ENCODE measurements at regions not wholly inside any gene's neighbourhood (a gene's known extent, or its start where the extent isn't known, plus 50 kb on each side); places are given as distances from the start of the nearest gene placed in this dataset.

DNA sequence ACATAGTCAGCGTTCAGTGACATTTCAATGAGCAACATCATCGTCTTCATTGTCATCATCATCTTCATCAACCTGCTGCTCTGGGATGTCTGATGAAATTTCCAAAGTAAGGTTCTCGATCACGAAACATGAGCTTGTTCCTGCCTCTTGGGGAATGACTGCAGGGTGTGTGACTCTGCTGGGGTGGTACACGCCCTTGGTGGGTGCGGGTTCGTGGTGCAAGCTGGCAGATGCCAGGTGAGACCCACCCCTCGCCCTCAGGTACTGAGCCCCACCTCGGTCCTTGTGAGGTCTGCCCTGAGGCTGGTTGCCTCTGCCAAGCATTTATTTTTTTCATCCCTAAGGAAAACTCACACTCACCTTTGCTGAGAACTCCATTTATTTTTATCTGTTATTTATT lies 1389.2 kb downstream of the TBC1D22A start:
- no peak for DNase-seq (ENCODE audit: low read depth, low spot score)
- no peaks in the 10 kb centered on the region for H3K4me1 Mint-ChIP-seq

DNA sequence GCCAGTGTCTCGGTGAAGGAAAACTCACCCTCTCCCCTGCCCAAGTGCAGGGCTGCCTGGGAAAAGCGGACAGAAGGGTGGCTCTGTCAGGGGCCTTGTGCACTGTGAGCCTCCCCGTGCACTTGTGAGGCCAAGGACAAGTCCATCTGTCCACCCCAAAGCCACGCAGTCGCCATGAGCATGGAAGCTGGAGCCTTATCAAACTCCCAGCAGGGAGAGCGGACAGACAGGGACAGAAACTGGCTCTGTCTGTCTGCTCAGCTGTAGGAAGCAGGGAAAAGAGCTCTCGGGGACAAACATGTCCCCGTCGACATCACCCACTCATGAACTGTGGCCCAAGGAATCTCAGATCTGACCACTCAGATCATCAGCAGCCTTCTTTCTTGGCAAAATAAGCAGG lies 1385.4 kb downstream of the TBC1D22A start:
- Mint-ChIP-seq H3K9me3 (no peaks in the 10 kb centered on the region), H3K27me3 (ENCODE audit: low read depth) (peaks cover 15% of the 10 kb centered on the region), H3K36me3 (ENCODE audit: low read depth) (no peaks in the 10 kb centered on the region), H3K4me3 (no peak overlapping the region), H3K4me1 (no peaks in the 10 kb centered on the region), H3K27ac (ENCODE audit: unreplicated experiment) (no peak overlapping the region)
- TF ChIP-seq, protein P1, sequence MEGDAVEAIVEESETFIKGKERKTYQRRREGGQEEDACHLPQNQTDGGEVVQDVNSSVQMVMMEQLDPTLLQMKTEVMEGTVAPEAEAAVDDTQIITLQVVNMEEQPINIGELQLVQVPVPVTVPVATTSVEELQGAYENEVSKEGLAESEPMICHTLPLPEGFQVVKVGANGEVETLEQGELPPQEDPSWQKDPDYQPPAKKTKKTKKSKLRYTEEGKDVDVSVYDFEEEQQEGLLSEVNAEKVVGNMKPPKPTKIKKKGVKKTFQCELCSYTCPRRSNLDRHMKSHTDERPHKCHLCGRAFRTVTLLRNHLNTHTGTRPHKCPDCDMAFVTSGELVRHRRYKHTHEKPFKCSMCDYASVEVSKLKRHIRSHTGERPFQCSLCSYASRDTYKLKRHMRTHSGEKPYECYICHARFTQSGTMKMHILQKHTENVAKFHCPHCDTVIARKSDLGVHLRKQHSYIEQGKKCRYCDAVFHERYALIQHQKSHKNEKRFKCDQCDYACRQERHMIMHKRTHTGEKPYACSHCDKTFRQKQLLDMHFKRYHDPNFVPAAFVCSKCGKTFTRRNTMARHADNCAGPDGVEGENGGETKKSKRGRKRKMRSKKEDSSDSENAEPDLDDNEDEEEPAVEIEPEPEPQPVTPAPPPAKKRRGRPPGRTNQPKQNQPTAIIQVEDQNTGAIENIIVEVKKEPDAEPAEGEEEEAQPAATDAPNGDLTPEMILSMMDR (conservative IDR thresholded peaks at IDR 0.05) = no peak
- DNase-seq (ENCODE audit: low read depth, low spot score) = no peak

More for the DNA sequence above, 1389.2 kb downstream of the TBC1D22A start:
- TF ChIP-seq, protein P1 (conservative IDR thresholded peaks at IDR 0.05) = no peak
- Mint-ChIP-seq H3K27me3 (ENCODE audit: low read depth) (peaks cover 5% of the 10 kb centered on the region), H3K4me3 (no peak overlapping the region), H3K36me3 (ENCODE audit: low read depth) (no peaks in the 10 kb centered on the region), H3K9me3 (no peaks in the 10 kb centered on the region), H3K27ac (ENCODE audit: unreplicated experiment) (no peak overlapping the region)

DNA sequence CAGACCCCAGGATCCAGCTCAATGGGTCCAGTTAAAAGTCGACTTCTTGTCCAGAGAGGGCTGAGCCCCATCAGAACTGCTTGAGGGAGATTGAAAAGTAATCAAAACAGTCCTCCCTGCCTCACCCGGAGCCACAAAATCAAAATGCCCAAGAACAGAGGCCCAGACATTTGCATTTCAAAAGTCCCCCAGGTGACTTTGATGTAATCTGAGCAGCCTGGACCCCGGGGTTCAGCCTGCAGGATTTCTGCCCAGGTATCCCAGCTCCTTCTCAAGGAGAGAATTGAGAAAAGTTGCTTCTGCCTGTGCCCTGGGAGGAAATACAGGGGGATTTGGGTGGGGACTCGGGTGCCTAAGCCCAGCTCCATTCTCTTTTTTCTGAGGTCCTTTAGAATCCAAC lies 1385.0 kb downstream of the TBC1D22A start:
- no peak overlapping the region for H3K4me3 Mint-ChIP-seq
- no peak overlapping the region for H3K27ac Mint-ChIP-seq (ENCODE audit: unreplicated experiment)
- no peaks in the 10 kb centered on the region for H3K4me1 Mint-ChIP-seq
- H3K36me3 Mint-ChIP-seq (ENCODE audit: low read depth) = no peaks in the 10 kb centered on the region
- peaks cover 15% of the 10 kb centered on the region for H3K27me3 Mint-ChIP-seq (ENCODE audit: low read depth)
- TF ChIP-seq, protein P1 (conservative IDR thresholded peaks at IDR 0.05) = no peak
- no peaks in the 10 kb centered on the region for H3K9me3 Mint-ChIP-seq
- no peak for DNase-seq (ENCODE audit: low read depth, low spot score)

- Mint-ChIP-seq H3K4me3 (no peak overlapping the region), H3K36me3 (ENCODE audit: low read depth) (no peaks in the 10 kb centered on the region), H3K27ac (ENCODE audit: unreplicated experiment) (no peak overlapping the region), H3K4me1 (no peaks in the 10 kb centered on the region), H3K27me3 (ENCODE audit: low read depth) (peaks cover 15% of the 10 kb centered on the region), H3K9me3 (no peaks in the 10 kb centered on the region)
- DNase-seq (ENCODE audit: low read depth, low spot score) = no peak
- TF ChIP-seq, protein P1 (conservative IDR thresholded peaks at IDR 0.05) = no peak
Measured at GRCh38 chr22:48146426-48146825, 1384.0 kb downstream of the TBC1D22A start.

DNA sequence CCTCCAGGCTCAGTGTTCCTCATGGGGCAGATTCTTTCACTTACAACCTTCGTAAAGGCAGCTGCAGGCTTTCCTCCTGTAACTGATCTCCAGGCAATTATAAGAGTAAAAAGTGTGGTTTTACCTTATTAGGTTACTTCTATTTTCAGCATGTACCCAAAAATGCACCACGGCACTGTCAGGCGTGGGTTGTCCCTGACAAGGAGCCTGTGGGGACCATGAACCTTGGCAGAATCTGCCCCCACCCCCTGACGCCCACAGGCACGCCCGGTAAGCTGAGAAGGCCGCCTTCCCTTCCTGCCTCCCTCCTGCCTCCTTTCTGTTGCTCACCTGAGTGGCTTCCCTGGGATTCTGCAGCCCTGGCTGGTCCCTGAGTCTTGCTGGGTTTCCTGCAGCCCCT lies 1383.3 kb downstream of the TBC1D22A start:
- Mint-ChIP-seq H3K9me3 (no peaks in the 10 kb centered on the region), H3K27ac (ENCODE audit: unreplicated experiment) (no peak overlapping the region), H3K27me3 (ENCODE audit: low read depth) (peaks cover 15% of the 10 kb centered on the region)

More for the DNA sequence above, 1383.3 kb downstream of the TBC1D22A start:
- no peak for DNase-seq (ENCODE audit: low read depth, low spot score)
- Mint-ChIP-seq H3K4me1 (no peaks in the 10 kb centered on the region), H3K4me3 (no peak overlapping the region), H3K36me3 (ENCODE audit: low read depth) (no peaks in the 10 kb centered on the region)
- TF ChIP-seq, protein P1 (conservative IDR thresholded peaks at IDR 0.05) = no peak

Data from neural crest cell (in vitro differentiated cells).